AG09309 (cell line): ENCODE measurements at regions not wholly inside any gene's neighbourhood (a gene's known extent, or its start where the extent isn't known, plus 50 kb on each side); places are given as distances from the start of the nearest gene placed in this dataset.

Experiments
- DNase-seq: peaks from one replicate; pipeline ENCODE4 v3.0.0-alpha.2; 2010; ENCODE audit warnings: low read depth
- H3K4me3 ChIP-seq: 2 replicates; pipeline ENCODE4 v1.5.1; 2011; ENCODE audit warnings: mild to moderate bottlenecking, low read depth, low read length, moderate library complexity; ENCODE audit not compliant: control insufficient read depth
- TF ChIP-seq, protein P1 (sequence below): IDR thresholded peaks from 2 replicates; pipeline ENCODE4 v1.5.1; 2011; ENCODE audit warnings: mild to moderate bottlenecking, low read depth, low read length, inconsistent platforms; ENCODE audit not compliant: insufficient read depth, control insufficient read depth; ENCODE audit errors: missing control alignments

DNA sequence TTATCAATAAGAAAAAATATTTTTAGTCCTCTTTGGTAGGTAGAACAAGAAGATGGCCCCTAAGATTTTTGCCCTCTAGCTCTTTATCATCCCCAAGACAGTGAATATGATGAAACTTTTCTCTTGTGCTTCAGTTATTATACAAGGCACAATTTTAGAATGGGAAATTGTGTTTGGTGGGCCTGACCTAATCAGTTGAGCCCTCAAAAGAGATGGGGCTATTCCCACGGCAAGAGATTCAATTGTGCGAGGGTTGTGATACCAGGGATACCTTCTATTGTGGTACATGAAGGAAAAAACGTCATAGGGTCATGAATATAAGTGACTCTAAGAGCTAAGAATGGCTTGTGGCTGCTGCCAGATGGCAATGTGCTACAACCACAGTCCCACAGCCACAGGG lies 94.0 kb upstream of the COX7C start:
- TF ChIP-seq, protein P1, sequence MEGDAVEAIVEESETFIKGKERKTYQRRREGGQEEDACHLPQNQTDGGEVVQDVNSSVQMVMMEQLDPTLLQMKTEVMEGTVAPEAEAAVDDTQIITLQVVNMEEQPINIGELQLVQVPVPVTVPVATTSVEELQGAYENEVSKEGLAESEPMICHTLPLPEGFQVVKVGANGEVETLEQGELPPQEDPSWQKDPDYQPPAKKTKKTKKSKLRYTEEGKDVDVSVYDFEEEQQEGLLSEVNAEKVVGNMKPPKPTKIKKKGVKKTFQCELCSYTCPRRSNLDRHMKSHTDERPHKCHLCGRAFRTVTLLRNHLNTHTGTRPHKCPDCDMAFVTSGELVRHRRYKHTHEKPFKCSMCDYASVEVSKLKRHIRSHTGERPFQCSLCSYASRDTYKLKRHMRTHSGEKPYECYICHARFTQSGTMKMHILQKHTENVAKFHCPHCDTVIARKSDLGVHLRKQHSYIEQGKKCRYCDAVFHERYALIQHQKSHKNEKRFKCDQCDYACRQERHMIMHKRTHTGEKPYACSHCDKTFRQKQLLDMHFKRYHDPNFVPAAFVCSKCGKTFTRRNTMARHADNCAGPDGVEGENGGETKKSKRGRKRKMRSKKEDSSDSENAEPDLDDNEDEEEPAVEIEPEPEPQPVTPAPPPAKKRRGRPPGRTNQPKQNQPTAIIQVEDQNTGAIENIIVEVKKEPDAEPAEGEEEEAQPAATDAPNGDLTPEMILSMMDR, result no peak
- H3K4me3 ChIP-seq, result no peak overlapping the region
- no peak for DNase-seq

DNA sequence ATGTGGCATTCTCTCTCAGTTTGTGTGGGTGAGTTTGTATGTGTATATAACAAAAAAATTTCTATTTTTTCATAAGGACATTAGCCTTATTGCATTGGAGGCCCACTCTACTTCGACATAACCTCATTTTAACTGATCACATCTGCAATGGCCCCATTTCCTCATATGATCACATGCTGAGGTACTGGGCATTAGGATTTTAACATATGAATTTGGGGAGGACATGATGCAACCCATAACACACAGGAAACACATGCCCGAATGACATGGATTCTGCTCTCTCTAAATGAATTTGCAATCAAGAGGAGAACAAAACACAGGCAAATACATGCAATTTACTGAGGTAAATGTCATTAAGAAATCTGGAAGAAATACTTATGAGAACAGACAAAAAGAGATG lies 92.1 kb upstream of the COX7C start:
- no peak overlapping the region for H3K4me3 ChIP-seq
- TF ChIP-seq, protein P1, result no peak
- DNase-seq, result no peak

DNA sequence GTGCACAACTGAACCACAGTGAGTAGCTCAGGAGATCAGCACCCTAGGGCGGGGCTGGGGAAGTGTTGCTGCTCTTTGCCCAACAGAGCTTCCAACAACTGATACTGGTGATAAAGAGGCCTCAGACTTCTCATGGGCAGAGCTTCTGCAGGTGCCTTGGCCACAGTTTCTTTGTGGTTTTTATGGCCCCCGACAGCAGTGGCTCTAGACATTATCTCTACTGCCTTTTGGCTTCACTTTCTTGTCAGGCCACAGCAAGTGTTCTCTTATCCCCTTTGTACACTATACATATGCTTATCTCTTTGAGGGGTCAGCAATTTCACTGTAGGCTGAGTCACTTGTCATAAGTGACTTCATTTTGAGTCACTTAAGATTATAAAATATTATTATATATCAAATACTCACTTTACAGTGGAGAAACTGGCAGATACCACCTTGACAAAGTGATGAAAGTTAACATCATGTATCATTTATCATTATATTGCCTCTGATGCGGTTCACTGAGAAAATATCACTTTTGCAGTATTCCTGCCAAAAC lies 90.9 kb upstream of the COX7C start:
- no peak overlapping the region for H3K4me3 ChIP-seq
- DNase-seq, result no peak
- TF ChIP-seq, protein P1, result no peak

DNA sequence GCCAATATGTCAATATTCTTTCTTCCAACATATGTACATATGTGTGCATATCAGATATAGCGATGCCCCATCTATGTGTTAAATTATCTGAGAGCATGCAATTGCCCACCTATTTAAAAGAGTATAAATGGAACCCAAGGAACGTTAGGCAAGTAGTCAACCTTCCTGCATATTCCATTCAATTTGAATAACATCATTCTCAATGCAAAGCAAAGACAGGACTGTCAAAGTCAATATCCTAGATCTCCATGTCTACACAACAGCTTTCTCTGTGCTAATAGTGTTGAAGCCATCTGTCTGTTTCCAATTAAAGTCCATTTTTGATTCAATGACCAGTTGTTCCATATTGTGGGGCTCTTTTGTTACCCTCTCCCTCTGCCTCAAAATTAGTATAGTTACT lies 85.3 kb upstream of the COX7C start:
- no peak overlapping the region for H3K4me3 ChIP-seq
- TF ChIP-seq, protein P1, result no peak
- no peak for DNase-seq

DNA sequence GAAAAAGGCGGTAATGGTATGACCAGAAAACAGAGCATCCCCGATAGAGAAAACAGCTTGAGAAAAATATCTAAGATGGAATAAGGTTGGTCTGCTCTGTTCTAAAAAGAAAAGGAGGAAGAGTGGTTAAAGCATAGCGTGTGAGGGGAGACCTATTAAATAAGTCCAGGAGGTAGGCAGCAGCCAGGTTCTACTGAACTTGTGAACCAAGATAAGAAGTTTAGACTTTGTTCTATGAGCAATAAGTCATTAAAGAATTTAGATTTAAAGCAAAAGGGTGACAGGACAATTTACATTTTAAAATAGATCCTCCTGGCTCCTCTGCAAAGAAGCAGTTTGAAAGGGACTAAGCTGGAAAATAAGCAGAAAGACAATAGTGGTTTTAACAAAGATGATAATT lies 81.3 kb upstream of the COX7C start:
- TF ChIP-seq, protein P1, result no peak
- H3K4me3 ChIP-seq, result no peak overlapping the region
- DNase-seq, result no peak

DNA sequence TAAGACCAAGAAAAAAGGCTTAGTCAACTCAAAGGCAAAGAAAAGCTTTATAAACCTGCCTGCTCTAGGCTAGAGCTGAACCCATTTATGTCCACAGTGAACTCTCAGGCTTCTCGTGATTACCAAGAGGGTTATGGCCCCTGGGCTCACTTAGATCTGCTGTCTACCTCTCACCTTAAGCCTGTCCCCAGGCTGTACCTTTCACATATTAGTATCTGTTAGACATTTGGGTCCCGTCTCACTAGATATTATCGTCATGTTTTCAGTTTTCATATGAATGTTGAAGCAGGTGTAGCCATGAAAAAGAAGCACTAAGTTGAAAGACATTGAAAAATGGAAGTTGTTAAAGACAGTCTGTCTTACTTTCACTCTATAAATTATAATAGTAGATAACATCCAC lies 75.2 kb upstream of the COX7C start:
- no peak overlapping the region for H3K4me3 ChIP-seq
- DNase-seq, result no peak
- TF ChIP-seq, protein P1, result no peak

DNA sequence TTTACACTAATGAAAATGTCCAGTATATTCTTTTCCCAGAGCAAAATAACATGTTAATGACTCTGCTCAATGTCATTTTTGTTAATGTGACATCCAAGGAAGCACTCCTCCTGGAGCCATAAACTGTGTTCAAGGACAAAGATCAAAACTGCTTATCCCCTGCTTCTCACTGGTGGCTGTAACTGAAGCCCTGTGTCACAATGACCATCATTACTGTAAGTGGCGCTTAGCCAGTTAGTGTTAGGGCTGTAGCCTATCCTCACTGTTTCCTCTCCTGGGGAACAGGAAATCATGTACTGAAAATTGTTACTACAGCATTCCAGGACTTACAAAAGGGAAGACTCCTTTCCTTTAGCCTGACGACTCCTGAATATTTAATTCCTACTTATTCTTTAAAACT lies 71.7 kb upstream of the COX7C start:
- DNase-seq, result no peak
- TF ChIP-seq, protein P1, result no peak
- H3K4me3 ChIP-seq, result no peak overlapping the region
